Esophagus squamous epithelium (tissue), 4 donors: ENCODE measurements at regions not wholly inside any gene's neighbourhood (a gene's known extent, or its start where the extent isn't known, plus 50 kb on each side); places are given as distances from the start of the nearest gene placed in this dataset.

ENCODE experiments used
- CTCF ChIP-seq, 6 experiments: fragments of 450-650 bp in 4 of 6; fragments of 200-600 bp in 2 of 6; sonication (generic) in 2 of 6; IDR thresholded peaks; one replicate each; pipeline ENCODE4 v1.5.1; 2016 to 2019; ENCODE audit warnings: antibody characterized with exemption in 6 of 6, mild to moderate bottlenecking in 4 of 6, moderate library complexity in 4 of 6
- POLR2A ChIP-seq, 4 donors: fragments of 450-650 bp; IDR thresholded peaks; one replicate each; pipeline ENCODE4 v1.6.1; 2017; ENCODE audit warnings: antibody characterized with exemption in 4 of 4, mild to moderate bottlenecking in 4 of 4, moderate library complexity in 3 of 4

- TF ChIP-seq CTCF (IDR thresholded peaks at IDR 0.05) (no peak), POLR2A (IDR thresholded peaks at IDR 0.05) (no peak)
Observed at GRCh38 chr10:105409370-105409769, 768.3 kb downstream of the SORCS3 start.
